ENCODE measurements at regions not wholly inside any gene's neighbourhood (a gene's known extent, or its start where the extent isn't known, plus 50 kb on each side); places are given as distances from the start of the nearest gene placed in this dataset.

DNA sequence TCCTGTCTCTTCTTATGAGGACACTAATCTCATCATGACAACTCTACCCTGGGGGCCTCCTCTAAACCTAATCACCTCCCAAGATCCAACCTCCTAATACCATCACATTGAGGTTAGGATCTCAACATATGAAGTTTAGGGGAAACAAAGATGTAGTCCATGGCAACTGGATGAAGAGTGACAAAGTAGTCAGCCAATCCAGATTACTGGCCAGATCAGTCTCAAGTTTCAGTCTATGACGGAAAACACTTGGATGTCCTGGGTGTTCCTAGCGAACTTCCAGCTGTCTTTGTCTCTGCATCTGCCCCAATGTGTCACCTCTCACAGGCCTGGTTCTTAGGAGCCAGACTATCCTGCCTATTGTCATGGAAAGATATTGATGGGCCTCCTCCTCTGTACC is 630.8 kb downstream of the AACS start:
- TF ChIP-seq, protein P1, sequence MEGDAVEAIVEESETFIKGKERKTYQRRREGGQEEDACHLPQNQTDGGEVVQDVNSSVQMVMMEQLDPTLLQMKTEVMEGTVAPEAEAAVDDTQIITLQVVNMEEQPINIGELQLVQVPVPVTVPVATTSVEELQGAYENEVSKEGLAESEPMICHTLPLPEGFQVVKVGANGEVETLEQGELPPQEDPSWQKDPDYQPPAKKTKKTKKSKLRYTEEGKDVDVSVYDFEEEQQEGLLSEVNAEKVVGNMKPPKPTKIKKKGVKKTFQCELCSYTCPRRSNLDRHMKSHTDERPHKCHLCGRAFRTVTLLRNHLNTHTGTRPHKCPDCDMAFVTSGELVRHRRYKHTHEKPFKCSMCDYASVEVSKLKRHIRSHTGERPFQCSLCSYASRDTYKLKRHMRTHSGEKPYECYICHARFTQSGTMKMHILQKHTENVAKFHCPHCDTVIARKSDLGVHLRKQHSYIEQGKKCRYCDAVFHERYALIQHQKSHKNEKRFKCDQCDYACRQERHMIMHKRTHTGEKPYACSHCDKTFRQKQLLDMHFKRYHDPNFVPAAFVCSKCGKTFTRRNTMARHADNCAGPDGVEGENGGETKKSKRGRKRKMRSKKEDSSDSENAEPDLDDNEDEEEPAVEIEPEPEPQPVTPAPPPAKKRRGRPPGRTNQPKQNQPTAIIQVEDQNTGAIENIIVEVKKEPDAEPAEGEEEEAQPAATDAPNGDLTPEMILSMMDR (IDR thresholded peaks at IDR 0.05; ENCODE audit: borderline replicate concordance, control extremely low read depth, extremely low read depth, insufficient read depth, missing control alignments) = no peak
- in situ Hi-C loops (cut with MboI; ENCODE audit: low sequenced_read_pairs, unreplicated experiment) = no loop called here

DNA sequence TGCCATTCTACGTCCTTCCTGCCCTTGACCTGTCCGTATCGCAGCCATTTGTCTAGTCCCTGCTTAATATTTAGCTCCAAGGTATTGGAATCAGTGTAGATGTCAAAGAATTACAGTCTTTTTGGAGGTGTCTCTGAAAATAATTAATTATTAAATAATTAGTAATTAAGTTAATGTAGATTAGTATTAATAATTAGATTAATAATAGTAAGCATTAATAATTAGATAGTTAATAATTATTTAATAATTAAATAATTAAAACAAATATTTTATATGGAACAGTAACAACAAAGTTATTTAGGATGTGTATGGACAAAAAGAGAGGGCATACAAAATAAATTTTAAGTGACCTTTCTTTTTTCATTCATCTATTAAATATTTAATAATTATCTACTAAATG is 639.6 kb downstream of the AACS start:
- TF ChIP-seq, protein P1 (IDR thresholded peaks at IDR 0.05; ENCODE audit: borderline replicate concordance, control extremely low read depth, extremely low read depth, insufficient read depth, missing control alignments) = no peak
- no peak for DNase-seq (ENCODE audit: low spot score)
- in situ Hi-C loops (cut with MboI; ENCODE audit: low sequenced_read_pairs, unreplicated experiment) = no loop called here

More for the DNA sequence above, 630.8 kb downstream of the AACS start:
- no peak for DNase-seq (ENCODE audit: low spot score)

DNA sequence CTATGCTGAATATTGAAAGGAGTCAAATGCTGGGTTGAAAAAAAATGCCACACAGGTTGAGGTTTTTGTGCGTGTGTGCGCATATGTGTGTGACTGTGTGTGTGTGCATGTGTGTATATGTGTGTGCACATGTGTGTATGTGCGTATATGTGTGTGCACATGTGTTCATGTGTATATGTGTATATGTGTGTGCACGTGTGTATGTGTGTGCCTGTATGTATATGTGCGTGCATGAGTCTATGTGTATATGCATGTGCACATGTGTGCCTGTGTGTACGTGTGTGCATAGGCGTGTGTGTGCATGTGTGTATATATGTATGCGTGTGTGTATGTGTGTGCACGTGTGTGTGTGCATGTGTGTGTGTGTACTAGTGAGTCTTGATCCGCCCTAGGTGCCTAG is 655.7 kb downstream of the AACS start:
- DNase-seq (ENCODE audit: low spot score) = no peak
- in situ Hi-C loops (cut with MboI; ENCODE audit: low sequenced_read_pairs, unreplicated experiment) = no loop called here
- TF ChIP-seq, protein P1 (IDR thresholded peaks at IDR 0.05; ENCODE audit: borderline replicate concordance, control extremely low read depth, extremely low read depth, insufficient read depth, missing control alignments) = no peak

DNA sequence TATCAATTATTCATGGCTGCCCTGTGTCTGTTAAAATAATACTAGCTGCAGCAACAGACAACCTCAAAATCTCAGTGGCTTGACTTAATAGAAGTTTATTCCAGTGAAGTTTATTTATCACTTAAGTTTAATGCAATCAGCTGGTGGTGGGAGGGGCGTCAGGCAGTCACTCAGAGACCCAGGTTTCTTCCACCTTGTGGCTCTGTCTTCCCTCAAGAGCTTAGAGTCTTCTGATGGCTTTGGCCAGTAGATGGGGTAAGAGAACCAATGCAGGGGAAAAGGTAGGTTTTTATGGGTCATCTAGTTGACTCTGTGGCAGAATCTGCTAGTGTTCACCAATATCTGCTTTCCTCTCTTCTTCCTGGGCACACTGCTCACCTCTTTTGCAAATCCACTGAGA is 668.9 kb downstream of the AACS start:
- TF ChIP-seq, protein P1 (IDR thresholded peaks at IDR 0.05; ENCODE audit: borderline replicate concordance, control extremely low read depth, extremely low read depth, insufficient read depth, missing control alignments) = no peak
- no peak for DNase-seq (ENCODE audit: low spot score)
- in situ Hi-C loops (cut with MboI; ENCODE audit: low sequenced_read_pairs, unreplicated experiment) = no loop called here

DNA sequence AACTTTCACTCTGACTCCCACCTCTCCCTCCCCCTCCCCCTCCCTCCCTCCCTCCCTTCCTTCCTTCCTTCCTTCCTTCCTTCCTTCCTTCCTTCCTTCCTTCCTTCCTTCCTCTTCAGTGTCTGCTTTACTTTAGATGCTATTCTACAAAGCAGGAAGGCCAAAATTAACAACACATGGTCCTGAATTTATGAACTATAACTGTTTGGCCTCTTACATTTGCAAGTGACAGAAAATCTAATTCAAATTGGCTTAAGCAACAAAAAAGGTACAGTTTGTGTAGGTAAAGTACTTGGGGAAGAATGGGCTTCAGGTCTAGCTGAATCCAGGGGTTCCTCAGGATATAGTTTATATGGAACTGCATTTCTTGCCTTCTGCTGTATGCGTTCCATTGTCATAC is 673.0 kb downstream of the AACS start:
- TF ChIP-seq, protein P1 (IDR thresholded peaks at IDR 0.05; ENCODE audit: borderline replicate concordance, control extremely low read depth, extremely low read depth, insufficient read depth, missing control alignments) = no peak
- no peak for DNase-seq (ENCODE audit: low spot score)
- in situ Hi-C loops (cut with MboI; ENCODE audit: low sequenced_read_pairs, unreplicated experiment) = no loop called here

DNA sequence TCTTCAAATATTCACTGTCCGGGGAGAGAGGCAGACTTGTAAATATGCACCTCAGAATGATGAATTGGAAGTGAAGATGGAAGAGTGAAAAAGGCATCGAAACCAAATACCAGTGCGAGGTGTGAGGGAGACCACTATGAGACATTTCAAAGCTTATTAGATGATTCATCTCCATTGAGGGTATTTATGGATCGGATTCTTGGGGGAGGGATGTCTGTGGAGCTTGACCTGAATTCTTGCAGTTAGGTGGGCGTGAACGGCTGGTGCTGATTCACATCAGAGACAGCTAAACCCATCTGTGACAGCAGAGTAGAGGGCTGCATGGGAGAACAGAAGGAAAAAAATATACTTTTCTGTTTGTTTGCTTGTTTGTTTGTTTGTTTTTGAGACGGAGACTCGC is 677.2 kb downstream of the AACS start:
- TF ChIP-seq, protein P1 (IDR thresholded peaks at IDR 0.05; ENCODE audit: borderline replicate concordance, control extremely low read depth, extremely low read depth, insufficient read depth, missing control alignments) = no peak
- DNase-seq (ENCODE audit: low spot score) = no peak
- in situ Hi-C loops (cut with MboI; ENCODE audit: low sequenced_read_pairs, unreplicated experiment) = no loop called here

DNA sequence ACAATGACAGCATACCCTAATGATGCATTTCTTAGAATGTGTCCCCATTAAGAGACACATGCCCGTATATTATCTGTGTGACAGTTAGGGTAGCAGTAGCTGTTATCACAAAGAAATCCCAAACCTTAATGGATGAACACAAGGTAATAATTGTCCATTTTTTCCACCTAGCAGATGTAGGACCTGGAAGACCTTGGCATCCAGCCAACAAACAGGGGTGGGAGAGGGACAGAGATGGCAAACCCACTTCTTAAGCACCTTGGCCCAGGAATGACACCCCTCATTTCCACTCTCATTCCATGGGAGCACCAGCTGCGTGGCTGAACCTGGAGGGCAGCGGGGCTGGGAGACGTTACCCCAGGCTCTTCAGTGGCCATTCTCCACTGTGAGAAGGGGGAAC is 679.0 kb downstream of the AACS start:
- no peak for DNase-seq (ENCODE audit: low spot score)
- TF ChIP-seq, protein P1 (IDR thresholded peaks at IDR 0.05; ENCODE audit: borderline replicate concordance, control extremely low read depth, extremely low read depth, insufficient read depth, missing control alignments) = no peak
- in situ Hi-C loops (cut with MboI; ENCODE audit: low sequenced_read_pairs, unreplicated experiment) = no loop called here

Data from GM13976 (cell line).